ENCODE measurements at regions not wholly inside any gene's neighbourhood (a gene's known extent, or its start where the extent isn't known, plus 50 kb on each side); places are given as distances from the start of the nearest gene placed in this dataset.

GRCh38 chr13:73829416-73829815, 304.8 kb downstream of the KLF12 start (continued):
- TF ChIP-seq OSR1 (CRISPR knock-in tag; IDR thresholded peaks at IDR 0.05) (no peak), ARNTL (CRISPR knock-in tag; IDR thresholded peaks at IDR 0.05; ENCODE audit: borderline replicate concordance, low read depth) (no peak)

GRCh38 chr13:73828811-73829210, 305.4 kb downstream of the KLF12 start:
- ATAC-seq = no peak
- TF ChIP-seq ZFP3 (CRISPR knock-in tag; IDR thresholded peaks at IDR 0.05) (no peak), GLIS3 (CRISPR knock-in tag; IDR thresholded peaks at IDR 0.05) (no peak)

GRCh38 chr13:73827434-73827833, 306.8 kb downstream of the KLF12 start:
- ATAC-seq = no peak
- TF ChIP-seq SNAI2 (CRISPR knock-in tag; IDR thresholded peaks at IDR 0.05) (no peak), ZFP3 (CRISPR knock-in tag; IDR thresholded peaks at IDR 0.05) (no peak), ZNF565 (CRISPR knock-in tag; conservative IDR thresholded peaks at IDR 0.05; ENCODE audit: low read depth) (no peak)
- TF ChIP-seq, protein P1, sequence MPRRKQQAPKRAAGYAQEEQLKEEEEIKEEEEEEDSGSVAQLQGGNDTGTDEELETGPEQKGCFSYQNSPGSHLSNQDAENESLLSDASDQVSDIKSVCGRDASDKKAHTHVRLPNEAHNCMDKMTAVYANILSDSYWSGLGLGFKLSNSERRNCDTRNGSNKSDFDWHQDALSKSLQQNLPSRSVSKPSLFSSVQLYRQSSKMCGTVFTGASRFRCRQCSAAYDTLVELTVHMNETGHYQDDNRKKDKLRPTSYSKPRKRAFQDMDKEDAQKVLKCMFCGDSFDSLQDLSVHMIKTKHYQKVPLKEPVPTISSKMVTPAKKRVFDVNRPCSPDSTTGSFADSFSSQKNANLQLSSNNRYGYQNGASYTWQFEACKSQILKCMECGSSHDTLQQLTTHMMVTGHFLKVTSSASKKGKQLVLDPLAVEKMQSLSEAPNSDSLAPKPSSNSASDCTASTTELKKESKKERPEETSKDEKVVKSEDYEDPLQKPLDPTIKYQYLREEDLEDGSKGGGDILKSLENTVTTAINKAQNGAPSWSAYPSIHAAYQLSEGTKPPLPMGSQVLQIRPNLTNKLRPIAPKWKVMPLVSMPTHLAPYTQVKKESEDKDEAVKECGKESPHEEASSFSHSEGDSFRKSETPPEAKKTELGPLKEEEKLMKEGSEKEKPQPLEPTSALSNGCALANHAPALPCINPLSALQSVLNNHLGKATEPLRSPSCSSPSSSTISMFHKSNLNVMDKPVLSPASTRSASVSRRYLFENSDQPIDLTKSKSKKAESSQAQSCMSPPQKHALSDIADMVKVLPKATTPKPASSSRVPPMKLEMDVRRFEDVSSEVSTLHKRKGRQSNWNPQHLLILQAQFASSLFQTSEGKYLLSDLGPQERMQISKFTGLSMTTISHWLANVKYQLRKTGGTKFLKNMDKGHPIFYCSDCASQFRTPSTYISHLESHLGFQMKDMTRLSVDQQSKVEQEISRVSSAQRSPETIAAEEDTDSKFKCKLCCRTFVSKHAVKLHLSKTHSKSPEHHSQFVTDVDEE (CRISPR knock-in tag; IDR thresholded peaks at IDR 0.05) = no peak

GRCh38 chr13:73825143-73825542, 309.1 kb downstream of the KLF12 start:
- no peak for ATAC-seq

More at GRCh38 chr13:73825143-73825542, 309.1 kb downstream of the KLF12 start:
- TF ChIP-seq ARNTL (CRISPR knock-in tag; IDR thresholded peaks at IDR 0.05; ENCODE audit: borderline replicate concordance, low read depth) = no peak
- TF ChIP-seq PATZ1 (CRISPR knock-in tag; IDR thresholded peaks at IDR 0.05; ENCODE audit: borderline replicate concordance) = no peak
- TF ChIP-seq BACH2 (CRISPR knock-in tag; IDR thresholded peaks at IDR 0.05; ENCODE audit: borderline replicate concordance) = no peak
- no peak for TF ChIP-seq ZNF70 (CRISPR knock-in tag; IDR thresholded peaks at IDR 0.05)
- no peak for TF ChIP-seq CREB5 (CRISPR knock-in tag; IDR thresholded peaks at IDR 0.05; ENCODE audit: low read depth)
- TF ChIP-seq PPARA (CRISPR knock-in tag; IDR thresholded peaks at IDR 0.05; ENCODE audit: borderline replicate concordance) = no peak
- no peak for TF ChIP-seq TCF4 (CRISPR knock-in tag; IDR thresholded peaks at IDR 0.05; ENCODE audit: borderline replicate concordance)
- no peak for TF ChIP-seq OSR1 (CRISPR knock-in tag; IDR thresholded peaks at IDR 0.05)
- TF ChIP-seq RARB (CRISPR knock-in tag; IDR thresholded peaks at IDR 0.05) = no peak
- no peak for TF ChIP-seq ZNF8 (CRISPR knock-in tag; IDR thresholded peaks at IDR 0.05)
- TF ChIP-seq ZNF565 (CRISPR knock-in tag; conservative IDR thresholded peaks at IDR 0.05; ENCODE audit: low read depth) = no peak
- TF ChIP-seq GLIS3 (CRISPR knock-in tag; IDR thresholded peaks at IDR 0.05) = no peak
- TF ChIP-seq, protein P2, sequence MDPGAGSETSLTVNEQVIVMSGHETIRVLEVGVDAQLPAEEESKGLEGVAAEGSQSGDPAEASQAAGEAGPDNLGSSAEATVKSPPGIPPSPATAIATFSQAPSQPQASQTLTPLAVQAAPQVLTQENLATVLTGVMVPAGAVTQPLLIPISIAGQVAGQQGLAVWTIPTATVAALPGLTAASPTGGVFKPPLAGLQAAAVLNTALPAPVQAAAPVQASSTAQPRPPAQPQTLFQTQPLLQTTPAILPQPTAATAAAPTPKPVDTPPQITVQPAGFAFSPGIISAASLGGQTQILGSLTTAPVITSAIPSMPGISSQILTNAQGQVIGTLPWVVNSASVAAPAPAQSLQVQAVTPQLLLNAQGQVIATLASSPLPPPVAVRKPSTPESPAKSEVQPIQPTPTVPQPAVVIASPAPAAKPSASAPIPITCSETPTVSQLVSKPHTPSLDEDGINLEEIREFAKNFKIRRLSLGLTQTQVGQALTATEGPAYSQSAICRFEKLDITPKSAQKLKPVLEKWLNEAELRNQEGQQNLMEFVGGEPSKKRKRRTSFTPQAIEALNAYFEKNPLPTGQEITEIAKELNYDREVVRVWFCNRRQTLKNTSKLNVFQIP (CRISPR knock-in tag; IDR thresholded peaks at IDR 0.05; ENCODE audit: borderline replicate concordance, low read depth) = no peak
